ENCODE measurements at regions not wholly inside any gene's neighbourhood (a gene's known extent, or its start where the extent isn't known, plus 50 kb on each side); places are given as distances from the start of the nearest gene placed in this dataset.

DNA sequence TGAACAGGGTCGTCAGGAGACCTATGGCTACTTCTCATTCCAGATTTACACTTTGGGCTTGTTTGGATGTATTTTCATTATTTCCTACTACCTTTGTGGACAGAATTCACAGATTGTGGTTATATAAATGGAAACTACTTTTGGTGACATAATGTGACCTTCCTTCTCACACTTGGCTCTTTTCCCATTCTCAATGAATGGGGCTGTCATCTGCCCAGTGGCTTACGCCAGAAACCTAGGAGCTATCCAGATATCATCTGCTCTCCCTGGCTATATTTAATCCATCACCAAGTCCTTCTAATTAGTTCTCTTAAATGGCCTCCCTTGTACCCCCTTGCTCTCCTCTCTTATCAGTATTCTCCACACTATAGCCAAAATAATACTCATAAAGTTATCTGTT lies 1606.8 kb downstream of the KHDRBS2 start:
- TF ChIP-seq, protein P1, sequence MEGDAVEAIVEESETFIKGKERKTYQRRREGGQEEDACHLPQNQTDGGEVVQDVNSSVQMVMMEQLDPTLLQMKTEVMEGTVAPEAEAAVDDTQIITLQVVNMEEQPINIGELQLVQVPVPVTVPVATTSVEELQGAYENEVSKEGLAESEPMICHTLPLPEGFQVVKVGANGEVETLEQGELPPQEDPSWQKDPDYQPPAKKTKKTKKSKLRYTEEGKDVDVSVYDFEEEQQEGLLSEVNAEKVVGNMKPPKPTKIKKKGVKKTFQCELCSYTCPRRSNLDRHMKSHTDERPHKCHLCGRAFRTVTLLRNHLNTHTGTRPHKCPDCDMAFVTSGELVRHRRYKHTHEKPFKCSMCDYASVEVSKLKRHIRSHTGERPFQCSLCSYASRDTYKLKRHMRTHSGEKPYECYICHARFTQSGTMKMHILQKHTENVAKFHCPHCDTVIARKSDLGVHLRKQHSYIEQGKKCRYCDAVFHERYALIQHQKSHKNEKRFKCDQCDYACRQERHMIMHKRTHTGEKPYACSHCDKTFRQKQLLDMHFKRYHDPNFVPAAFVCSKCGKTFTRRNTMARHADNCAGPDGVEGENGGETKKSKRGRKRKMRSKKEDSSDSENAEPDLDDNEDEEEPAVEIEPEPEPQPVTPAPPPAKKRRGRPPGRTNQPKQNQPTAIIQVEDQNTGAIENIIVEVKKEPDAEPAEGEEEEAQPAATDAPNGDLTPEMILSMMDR (optimal IDR thresholded peaks at IDR 0.05 in 1 of 3, IDR thresholded peaks at IDR 0.05 in 1 of 3, conservative IDR thresholded peaks at IDR 0.05 in 1 of 3; ENCODE audit: extremely low read depth in 1 of 3, insufficient read depth in 2 of 3, low read length in 3 of 3): no peak
- TF ChIP-seq EZH2 (IDR thresholded peaks at IDR 0.05; ENCODE audit: low read length): no peak
